Left lung (tissue), 4 donors: ENCODE measurements at regions not wholly inside any gene's neighbourhood (a gene's known extent, or its start where the extent isn't known, plus 50 kb on each side); places are given as distances from the start of the nearest gene placed in this dataset.
"Not testable (repeated sequence)": the region's sequence is repeated elsewhere in the genome, so short reads cannot be mapped to it uniquely, and the experiment has no call there.

ENCODE experiments used
- ATAC-seq: fragments of 200-7000 bp; cut with Tn5 transposase; one replicate; pipeline ENCODE4 v1.9.1; 2020; ENCODE audit warnings: moderate library complexity
- DNase-seq, 4 donors: peaks; one replicate each; pipeline ENCODE4 v3.0.0-alpha.2; 2013 to 2020
- H3K27ac ChIP-seq, 2 donors: fragments of 200-600 bp; sonication (generic) in 1 of 2; one replicate each; pipeline versions ENCODE4 v1.5.0 to v1.8.0; 2020 to 2021
- H3K27me3 ChIP-seq, 2 donors: fragments of 200-600 bp; sonication (generic) in 1 of 2; one replicate each; pipeline versions ENCODE4 v1.5.0 to v1.8.0; 2020 to 2021
- H3K36me3 ChIP-seq, 2 donors: fragments of 200-600 bp; sonication (generic) in 1 of 2; one replicate each; pipeline versions ENCODE4 v1.5.0 to v1.8.0; 2020 to 2021
- H3K4me1 ChIP-seq, 2 donors: fragments of 200-600 bp; one replicate each; pipeline ENCODE4 v1.8.0; 2021
- H3K4me3 ChIP-seq, 2 donors: fragments of 200-600 bp; sonication (generic) in 1 of 2; one replicate each; pipeline versions ENCODE4 v1.5.0 to v1.8.0; 2020 to 2021; ENCODE audit warnings: mild to moderate bottlenecking in 1 of 2
- H3K9me3 ChIP-seq, 2 donors: fragments of 200-600 bp; sonication (generic) in 1 of 2; one replicate each; pipeline versions ENCODE4 v1.5.0 to v1.8.0; 2020 to 2021
- CTCF ChIP-seq, 2 donors: fragments of 200-600 bp; sonication (generic) in 1 of 2; IDR thresholded peaks; one replicate each; pipeline versions ENCODE4 v1.5.0 to v1.8.0; 2021; ENCODE audit warnings: antibody characterized with exemption in 2 of 2
- intact Hi-C, 2 donors: fragments of 100-400 bp; cut with DNase I; formaldehyde crosslinking; loops; one replicate each; pipeline versions ENCODE4 v1.11.2 to v1.14.2; 2022
- donor health status: DM: no; HTN: yes; CAD: no.
- donor health status: DM: no; HTN: no; CAD: no.

GRCh38 chr2:111618978-111619902 lies 264.8 kb downstream of the ANAPC1 start:
- Histone ChIP-seq H3K9me3 (no peaks in the 10 kb centered on the region), H3K36me3 (no peaks in the 10 kb centered on the region), H3K4me3 (no peak overlapping the region), H3K27me3 (no peaks in the 10 kb centered on the region), H3K27ac (peak overlapping the region in 1 of 2 donors; percentile 89), H3K4me1 (peaks cover 0 to 42% of the 10 kb centered on the region in 2 donors)
- TF ChIP-seq CTCF (IDR thresholded peaks at IDR 0.05) = no peak
- ATAC-seq (peak; percentile 26), DNase-seq (no peak)
- intact Hi-C loops = no loop called here

DNA sequence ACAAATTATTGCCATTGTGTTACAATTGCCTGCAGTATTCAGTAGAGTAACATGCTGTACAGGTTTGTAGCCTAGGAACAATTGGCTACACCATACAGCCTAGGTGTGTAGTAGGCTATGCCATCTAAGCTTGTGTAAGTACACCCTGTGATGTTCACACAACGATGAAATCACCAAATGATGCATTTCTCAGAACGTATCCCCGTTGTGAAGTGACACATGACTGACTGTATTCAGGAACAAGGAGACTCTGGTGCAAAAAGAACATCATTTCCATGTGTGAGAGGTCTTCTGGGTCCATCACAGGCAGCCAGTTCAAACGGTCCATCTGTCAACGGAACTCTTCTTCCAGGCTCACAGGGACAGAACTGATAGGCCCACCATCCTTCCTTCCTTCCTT lies 263.7 kb downstream of the ANAPC1 start:
- Histone ChIP-seq H3K4me1 (peaks cover 0 to 52% of the 10 kb centered on the region in 2 donors), H3K4me3 (no peak overlapping the region), H3K27me3 (no peaks in the 10 kb centered on the region), H3K27ac (no peak overlapping the region), H3K36me3 (no peaks in the 10 kb centered on the region), H3K9me3 (no peaks in the 10 kb centered on the region)
- DNase-seq = no peak
- no peak for ATAC-seq
- TF ChIP-seq CTCF (IDR thresholded peaks at IDR 0.05) = no peak
- intact Hi-C loops = no loop called here

- ATAC-seq (no peak), DNase-seq (no peak)
- TF ChIP-seq CTCF (IDR thresholded peaks at IDR 0.05) = no peak
- Histone ChIP-seq H3K9me3 (peaks cover 0 to 2% of the 10 kb centered on the region in 2 donors), H3K36me3 (no peaks in the 10 kb centered on the region), H3K4me1 (peaks cover 0 to 63% of the 10 kb centered on the region in 2 donors), H3K27ac (no peak overlapping the region), H3K4me3 (no peak overlapping the region), H3K27me3 (no peaks in the 10 kb centered on the region)
- intact Hi-C loops = no loop called here
Observed at GRCh38 chr2:111622859-111623258, 261.1 kb downstream of the ANAPC1 start.

DNA sequence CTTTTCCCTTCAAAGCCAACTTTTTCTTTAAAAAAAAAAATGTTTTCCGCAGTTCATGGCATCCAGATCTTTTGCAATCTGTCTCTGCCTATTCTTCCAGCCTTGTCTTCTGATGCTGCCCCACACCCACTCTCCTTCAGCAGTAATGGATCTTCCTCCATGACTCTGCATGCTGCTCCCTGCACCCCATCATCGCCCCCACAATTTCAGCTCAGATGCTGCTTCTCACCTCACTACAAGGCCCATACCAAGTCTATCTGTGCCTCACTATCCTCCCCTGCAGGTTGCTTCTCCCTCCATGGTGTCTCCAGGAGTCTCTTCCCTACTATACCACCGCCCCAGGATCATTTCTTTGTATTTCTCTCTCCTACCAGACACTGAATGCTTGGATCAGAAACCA lies 260.6 kb downstream of the ANAPC1 start:
- Histone ChIP-seq H3K4me1 (peaks cover 0 to 58% of the 10 kb centered on the region in 2 donors), H3K9me3 (peaks cover 0 to 7% of the 10 kb centered on the region in 2 donors), H3K27ac (no peak overlapping the region), H3K36me3 (no peaks in the 10 kb centered on the region), H3K27me3 (no peaks in the 10 kb centered on the region), H3K4me3 (no peak overlapping the region)
- TF ChIP-seq CTCF (IDR thresholded peaks at IDR 0.05) = no peak
- DNase-seq (no peak), ATAC-seq (no peak)
- intact Hi-C loops = no loop called here

GRCh38 chr2:111624411-111625156 lies 259.4 kb downstream of the ANAPC1 start:
- TF ChIP-seq CTCF (IDR thresholded peaks at IDR 0.05) = no peak
- Histone ChIP-seq H3K36me3 (no peaks in the 10 kb centered on the region), H3K4me3 (no peak overlapping the region), H3K4me1 (peaks cover 0 to 46% of the 10 kb centered on the region in 2 donors), H3K27me3 (no peaks in the 10 kb centered on the region), H3K27ac (peak overlapping the region in 1 of 2 donors; percentile 77), H3K9me3 (peaks cover 0 to 19% of the 10 kb centered on the region in 2 donors)
- ATAC-seq (peak; percentile 70), DNase-seq (peak in 2 of 4 donors; percentile 61 to 67)
- intact Hi-C loops = no loop called here

GRCh38 chr2:111625157-111625537 lies 258.8 kb downstream of the ANAPC1 start:
- Histone ChIP-seq H3K4me1 (peaks cover 0 to 45% of the 10 kb centered on the region in 2 donors), H3K27ac (peak overlapping the region in 1 of 2 donors; percentile 77), H3K9me3 (peaks cover 0 to 25% of the 10 kb centered on the region in 2 donors)
- H3K27me3 ChIP-seq, H3K36me3 ChIP-seq, intact Hi-C loops, DNase-seq, H3K4me3 ChIP-seq: not testable (repeated sequence)
- ATAC-seq = peak; percentile 14
